NAMALWA (cell line): ENCODE measurements at regions not wholly inside any gene's neighbourhood (a gene's known extent, or its start where the extent isn't known, plus 50 kb on each side); places are given as distances from the start of the nearest gene placed in this dataset.
"Not testable (repeated sequence)": the region's sequence is repeated elsewhere in the genome, so short reads cannot be mapped to it uniquely, and the experiment has no call there.

ENCODE experiments used
- DNase-seq: peaks from one replicate; pipeline ENCODE4 v3.0.0-alpha.2; 2015; ENCODE audit warnings: low spot score

- DNase-seq, result no peak
Measured at GRCh38 chr5:25190521-25191000, 545.8 kb upstream of the CDH10 start.

GRCh38 chr5:25181249-25181648 is 536.5 kb upstream of the CDH10 start:
- DNase-seq, result no peak

GRCh38 chr5:25162616-25163015 is 517.8 kb upstream of the CDH10 start:
- DNase-seq, result not testable (repeated sequence)

- DNase-seq, result no peak
Measured at GRCh38 chr5:25160891-25161290, 516.1 kb upstream of the CDH10 start.

GRCh38 chr5:25150819-25151218 is 506.0 kb upstream of the CDH10 start:
- DNase-seq, result no peak

DNA sequence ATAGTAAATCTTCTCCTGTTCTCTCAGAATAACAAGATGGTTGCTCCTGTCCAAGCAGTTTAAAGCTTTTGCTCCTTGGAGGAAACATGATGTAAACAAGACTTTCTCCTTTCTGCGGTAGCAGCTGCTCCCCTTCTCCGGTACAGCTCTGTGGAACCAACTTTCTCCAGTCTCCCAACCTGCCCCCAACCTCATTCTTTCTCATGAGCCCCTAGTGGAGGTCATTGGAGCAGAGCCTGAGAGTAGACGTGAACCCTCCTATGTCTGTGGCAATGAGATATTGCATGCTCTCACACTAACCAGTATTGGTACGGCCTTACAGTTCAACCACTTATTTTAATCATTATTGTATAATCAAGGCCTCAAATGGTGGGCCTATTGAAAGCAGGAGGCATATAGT is 483.8 kb upstream of the CDH10 start:
- DNase-seq, result no peak

- DNase-seq, result peak; percentile 40
Measured at GRCh38 chr5:25119650-25120049, 474.9 kb upstream of the CDH10 start.

GRCh38 chr5:25107853-25108252 is 463.1 kb upstream of the CDH10 start:
- no peak for DNase-seq

DNA sequence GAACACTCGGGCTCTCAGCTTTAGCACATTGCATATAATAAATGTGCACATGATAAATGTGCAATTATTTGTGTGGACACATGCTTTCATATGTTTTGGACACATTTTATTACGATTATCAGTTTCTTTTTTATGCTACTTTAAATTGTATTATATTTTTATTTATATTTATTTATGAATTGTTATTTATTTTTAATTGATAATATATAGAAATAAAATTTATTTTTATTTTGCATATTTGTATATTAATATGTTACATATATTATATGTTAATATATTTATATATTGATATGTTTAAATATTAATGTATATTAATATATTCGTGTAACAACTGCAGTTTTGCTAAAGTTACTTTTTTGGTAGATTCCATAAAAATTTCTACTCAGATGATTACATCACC is 454.8 kb upstream of the CDH10 start:
- no peak for DNase-seq

GRCh38 chr5:25095261-25095660 is 450.5 kb upstream of the CDH10 start:
- no peak for DNase-seq

DNA sequence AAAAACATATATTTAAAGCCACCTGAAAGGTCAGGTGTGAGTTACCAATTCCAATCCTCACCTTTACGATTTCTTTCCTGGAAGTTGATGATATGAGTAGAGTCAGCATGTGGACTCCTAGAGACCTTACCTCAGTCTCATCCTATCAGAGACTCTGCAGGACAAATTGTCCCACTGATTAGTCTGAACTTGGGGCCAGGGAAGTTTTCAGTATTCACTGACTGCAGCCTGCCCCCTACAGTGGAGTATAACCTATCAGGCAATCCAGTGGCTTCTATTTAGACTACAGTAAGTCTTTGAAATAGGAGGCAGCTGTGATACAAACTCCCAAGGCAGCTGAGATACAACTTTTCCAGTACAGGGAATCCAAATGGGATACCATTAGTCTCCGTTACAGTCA is 449.4 kb upstream of the CDH10 start:
- no peak for DNase-seq

DNA sequence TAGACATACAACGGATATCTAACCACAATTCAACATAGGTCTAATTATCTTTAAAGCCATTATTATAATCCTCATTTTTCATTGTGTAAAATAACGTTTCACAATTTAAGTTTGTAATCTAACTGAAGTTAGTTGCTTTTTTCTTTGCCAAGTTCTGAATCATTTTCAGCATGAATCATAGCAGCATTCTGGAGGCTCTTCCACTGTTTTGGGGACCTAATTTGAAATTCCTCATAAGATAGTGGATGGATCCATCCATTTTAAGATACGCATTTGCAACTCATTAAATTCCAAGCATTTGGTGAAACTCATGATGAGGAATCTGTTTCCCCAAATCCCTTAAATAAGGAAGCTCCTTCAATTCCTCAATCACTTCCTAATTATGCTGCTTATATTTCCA is 447.1 kb upstream of the CDH10 start:
- no peak for DNase-seq

- no peak for DNase-seq
Measured at GRCh38 chr5:25090854-25091253, 446.1 kb upstream of the CDH10 start.

- no peak for DNase-seq
Measured at GRCh38 chr5:25090275-25090674, 445.5 kb upstream of the CDH10 start.

DNA sequence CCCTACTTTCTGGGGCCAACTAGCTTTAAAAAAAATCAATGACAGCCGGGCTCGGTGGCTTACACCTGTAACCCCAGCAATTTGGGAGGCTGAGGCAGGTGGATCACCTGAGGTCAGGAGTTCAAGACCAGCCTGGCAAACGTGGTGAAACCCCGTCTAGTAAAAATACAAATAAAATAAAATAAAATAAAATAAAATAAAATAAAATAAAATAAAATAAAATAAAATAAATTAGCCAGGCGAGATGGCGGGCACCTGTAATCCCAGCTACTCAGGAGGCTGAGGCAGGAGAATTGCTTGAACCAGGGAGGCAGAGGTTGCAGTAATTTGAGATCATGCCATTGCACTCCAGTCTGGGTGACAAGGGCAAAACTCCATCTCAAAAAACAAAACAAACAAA is 443.9 kb upstream of the CDH10 start:
- DNase-seq, result not testable (repeated sequence)

GRCh38 chr5:25083261-25083660 is 438.5 kb upstream of the CDH10 start:
- DNase-seq, result not testable (repeated sequence)

GRCh38 chr5:25066239-25066638 is 421.5 kb upstream of the CDH10 start:
- DNase-seq, result no peak

GRCh38 chr5:25064306-25064705 is 419.5 kb upstream of the CDH10 start:
- DNase-seq, result no peak

GRCh38 chr5:25060575-25060974 is 415.8 kb upstream of the CDH10 start:
- DNase-seq, result no peak

GRCh38 chr5:25056836-25057235 is 412.1 kb upstream of the CDH10 start:
- DNase-seq, result no peak

DNA sequence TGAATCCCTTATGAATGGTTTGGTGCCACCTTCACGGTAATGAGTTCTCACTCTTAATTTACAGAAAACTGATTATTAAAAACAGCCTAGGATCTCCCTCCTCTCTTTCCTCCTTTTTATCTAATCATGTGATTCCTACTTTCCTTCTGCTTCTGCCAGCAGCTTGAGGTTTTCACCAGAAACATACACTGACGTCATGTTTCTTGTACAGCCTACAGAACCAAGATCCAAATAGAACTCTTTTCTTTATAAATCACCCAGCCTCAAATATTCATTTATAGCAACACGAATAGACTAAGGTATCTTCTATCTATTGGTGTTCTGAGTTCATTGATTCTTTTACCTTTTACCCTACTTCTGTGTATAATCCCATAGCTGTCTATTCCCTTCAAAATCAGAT is 388.9 kb upstream of the CDH10 start:
- no peak for DNase-seq

GRCh38 chr5:25029004-25029403 is 384.2 kb upstream of the CDH10 start:
- DNase-seq, result no peak

DNA sequence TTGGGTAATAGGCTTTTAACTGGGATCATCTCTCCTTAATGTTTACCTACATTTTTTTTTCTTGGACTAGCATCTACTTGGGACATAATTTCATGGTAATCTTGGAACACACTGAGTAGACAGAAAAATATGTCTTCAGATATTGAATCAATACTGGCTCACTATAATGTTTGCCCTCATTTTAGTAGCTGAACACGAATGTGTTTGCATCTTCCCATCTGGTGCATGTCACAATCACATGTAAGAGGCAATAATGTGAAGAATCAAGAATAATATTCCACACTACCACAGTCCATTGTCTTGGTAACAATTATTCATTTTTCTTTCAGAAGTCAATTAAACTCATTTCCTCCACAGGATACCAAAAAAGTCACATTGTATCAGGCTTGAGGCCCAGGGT is 382.7 kb upstream of the CDH10 start:
- DNase-seq, result no peak

DNA sequence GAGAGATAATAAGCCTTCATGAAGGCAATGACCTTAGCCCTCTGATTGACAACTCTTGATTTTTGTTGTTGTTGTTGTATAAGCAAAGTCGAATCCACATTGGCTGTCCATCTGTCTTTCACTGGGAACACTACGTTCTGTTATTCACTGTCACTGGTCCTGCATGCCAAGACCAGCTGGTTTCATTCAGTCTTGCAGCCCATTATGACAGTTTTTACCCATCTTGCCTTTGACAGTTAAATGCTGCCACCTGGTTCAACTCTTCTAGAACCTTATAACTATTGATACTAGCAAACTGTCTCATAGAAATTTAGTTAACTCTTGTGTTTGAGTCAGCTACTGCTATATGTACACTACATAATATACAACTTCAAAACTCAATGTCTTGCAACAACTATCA is 382.3 kb upstream of the CDH10 start:
- no peak for DNase-seq

DNA sequence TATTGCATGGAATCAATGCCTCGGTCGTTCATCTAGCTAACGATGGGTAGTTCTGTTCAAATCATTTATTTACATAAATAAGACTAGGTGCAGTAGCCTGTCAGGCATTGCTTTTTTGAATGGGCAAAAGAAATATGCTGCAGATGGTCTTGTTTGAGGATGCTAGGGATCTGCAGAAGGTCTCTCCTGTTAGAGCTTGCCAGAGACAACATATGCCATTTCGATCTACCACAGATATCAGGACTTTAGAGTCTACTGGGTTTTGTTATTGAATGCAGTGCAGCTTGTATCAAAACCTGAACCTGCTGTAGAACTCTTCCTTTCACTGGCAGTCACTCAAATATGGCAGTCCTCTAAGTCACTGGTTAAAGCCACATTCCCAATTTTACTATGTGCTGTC is 381.1 kb upstream of the CDH10 start:
- no peak for DNase-seq
